Erythroblast (primary cell): ENCODE measurements at regions not wholly inside any gene's neighbourhood (a gene's known extent, or its start where the extent isn't known, plus 50 kb on each side); places are given as distances from the start of the nearest gene placed in this dataset.

Source experiments
- GATA1 ChIP-seq: IDR thresholded peaks from 2 replicates; pipeline ENCODE4 v1.6.1; 2011; ENCODE audit warnings: low read depth, mild to moderate bottlenecking, control low read depth, low read length, moderate library complexity
- POLR2A ChIP-seq: IDR thresholded peaks from 2 replicates; pipeline ENCODE4 v1.6.1; 2011; ENCODE audit warnings: mild to moderate bottlenecking, low read length

GRCh38 chr1:208500375-208500774, 256.2 kb upstream of the PLXNA2 start:
- TF ChIP-seq POLR2A (no peak), GATA1 (no peak)
